ENCODE measurements at regions not wholly inside any gene's neighbourhood (a gene's known extent, or its start where the extent isn't known, plus 50 kb on each side); places are given as distances from the start of the nearest gene placed in this dataset.
"Not testable (repeated sequence)": the region's sequence is repeated elsewhere in the genome, so short reads cannot be mapped to it uniquely, and the experiment has no call there.

- CTCF ChIA-PET: no interaction called here
- DNase-seq (ENCODE audit: low read depth): no peak
- no peaks in the 10 kb centered on the region for H3K36me3 ChIP-seq (ENCODE audit: control insufficient read depth, insufficient read depth, low read length)
- POLR2A ChIA-PET: no interaction called here
- no peak overlapping the region for H3K4me3 ChIP-seq (ENCODE audit: low read depth, low read length)
- TF ChIP-seq CTCF (IDR thresholded peaks at IDR 0.05; ENCODE audit: insufficient read depth, low read depth, low read length): no peak
- no peaks in the 10 kb centered on the region for H3K27me3 ChIP-seq (ENCODE audit: control insufficient read depth, insufficient read depth, low read length)
These were observed 410.5 kb downstream of the KCNRG start for GRCh38 chr13:50425772-50426171.

GRCh38 chr13:50426927-50427326 is 411.7 kb downstream of the KCNRG start:
- Histone ChIP-seq H3K4me3 (ENCODE audit: low read depth, low read length) (no peak overlapping the region), H3K27me3 (ENCODE audit: control insufficient read depth, insufficient read depth, low read length) (no peaks in the 10 kb centered on the region), H3K36me3 (ENCODE audit: control insufficient read depth, insufficient read depth, low read length) (no peaks in the 10 kb centered on the region)
- DNase-seq (ENCODE audit: low read depth): no peak
- POLR2A ChIA-PET: no interaction called here
- no peak for TF ChIP-seq CTCF (IDR thresholded peaks at IDR 0.05; ENCODE audit: insufficient read depth, low read depth, low read length)
- CTCF ChIA-PET: no interaction called here

- H3K36me3 ChIP-seq (ENCODE audit: control insufficient read depth, insufficient read depth, low read length); H3K4me3 ChIP-seq (ENCODE audit: low read depth, low read length); CTCF ChIA-PET; H3K27me3 ChIP-seq (ENCODE audit: control insufficient read depth, insufficient read depth, low read length); POLR2A ChIA-PET; DNase-seq (ENCODE audit: low read depth): not testable (repeated sequence)
These were observed 412.3 kb downstream of the KCNRG start for GRCh38 chr13:50427511-50427910.

- CTCF ChIA-PET: no interaction called here
- DNase-seq (ENCODE audit: low read depth): no peak
These were observed 413.1 kb downstream of the KCNRG start for GRCh38 chr13:50428183-50428877.

GRCh38 chr13:50435011-50435410 is 408.5 kb downstream of the DLEU7 start:
- ChIA-PET CTCF (no interaction called here), POLR2A (no interaction called here)
- no peaks in the 10 kb centered on the region for H3K36me3 ChIP-seq (ENCODE audit: control insufficient read depth, insufficient read depth, low read length)
- no peak for TF ChIP-seq CTCF (IDR thresholded peaks at IDR 0.05; ENCODE audit: insufficient read depth, low read depth, low read length)
- DNase-seq (ENCODE audit: low read depth): no peak
- H3K27me3 ChIP-seq (ENCODE audit: control insufficient read depth, insufficient read depth, low read length): peaks cover 2% of the 10 kb centered on the region; the same call in 1 of the 2 replicates
- no peak overlapping the region for H3K4me3 ChIP-seq (ENCODE audit: low read depth, low read length)

More at GRCh38 chr13:50428183-50428877, 413.1 kb downstream of the KCNRG start:
- no peaks in the 10 kb centered on the region for H3K36me3 ChIP-seq (ENCODE audit: control insufficient read depth, insufficient read depth, low read length)
- H3K4me3 ChIP-seq (ENCODE audit: low read depth, low read length): no peak overlapping the region
- no peak for TF ChIP-seq CTCF (IDR thresholded peaks at IDR 0.05; ENCODE audit: insufficient read depth, low read depth, low read length)
- POLR2A ChIA-PET: no interaction called here
- no peaks in the 10 kb centered on the region for H3K27me3 ChIP-seq (ENCODE audit: control insufficient read depth, insufficient read depth, low read length)

GRCh38 chr13:50437252-50437651 is 406.2 kb downstream of the DLEU7 start:
- Histone ChIP-seq H3K27me3 (ENCODE audit: control insufficient read depth, insufficient read depth, low read length) (peaks cover 2% of the 10 kb centered on the region; the same call in 1 of the 2 replicates), H3K36me3 (ENCODE audit: control insufficient read depth, insufficient read depth, low read length) (no peaks in the 10 kb centered on the region), H3K4me3 (ENCODE audit: low read depth, low read length) (no peak overlapping the region)
- no peak for DNase-seq (ENCODE audit: low read depth)
- ChIA-PET POLR2A (no interaction called here), CTCF (interaction anchor here (1.4 kb wide), 1 partner anchor 25 kb away, joined by 6 read pairs; no protein-coding TSS in a partner anchor)
- no peak for TF ChIP-seq CTCF (IDR thresholded peaks at IDR 0.05; ENCODE audit: insufficient read depth, low read depth, low read length)

Measured in BJ (cell line).